GM10248 (cell line): ENCODE measurements at regions not wholly inside any gene's neighbourhood (a gene's known extent, or its start where the extent isn't known, plus 50 kb on each side); places are given as distances from the start of the nearest gene placed in this dataset.

Source experiments
- CTCF ChIA-PET: fragments of 300-600 bp; sonication (Branson Sonifier 250); formaldehyde crosslinking; extraction: SDS; loops from one replicate; lab custom pipeline; 2021; ENCODE audit warnings: antibody characterized with exemption; lab: Yijun Ruan, JAX
- POLR2A ChIA-PET: fragments of 350-650 bp; sonication (Branson Sonifier 250); formaldehyde crosslinking; extraction: SDS; loops from one replicate; lab custom pipeline; 2020; ENCODE audit warnings: antibody characterized with exemption; lab: Yijun Ruan, JAX
- DNase-seq: peaks from one replicate; pipeline ENCODE4 v3.0.0; 2012; ENCODE audit errors: extremely low spot score
- TF ChIP-seq, protein P1 (sequence below): IDR thresholded peaks from 2 replicates; pipeline ENCODE4 v1.5.1; 2012; ENCODE audit warnings: mild to moderate bottlenecking, low read depth; ENCODE audit errors: extremely low read depth, missing control alignments, control extremely low read depth

DNA sequence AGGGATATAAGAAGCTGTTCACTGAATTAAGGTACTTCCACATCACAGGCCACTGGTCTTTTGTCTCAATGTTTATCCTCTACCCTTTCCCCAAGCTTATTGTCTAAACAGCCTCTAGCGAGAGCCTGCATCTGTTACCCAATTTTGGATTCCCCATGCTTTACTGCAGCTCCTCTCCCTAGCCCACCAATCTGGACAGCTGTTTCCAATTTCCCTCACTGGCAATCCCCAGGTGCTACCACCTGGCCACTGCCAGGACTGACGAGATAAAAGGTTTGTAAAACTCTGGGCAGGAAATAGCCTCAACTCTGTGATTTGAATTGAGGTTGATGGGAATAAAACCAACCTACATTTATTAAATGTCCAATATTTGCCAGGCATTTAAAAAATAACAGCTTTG is 58.0 kb upstream of the TEX9 start:
- CTCF ChIA-PET = interaction anchor here (0.8 to 1.7 kb wide), 5 partner anchors 10 to 121 kb away, joined by 3 to 4 read pairs (median 3); no protein-coding TSS in a partner anchor
- TF ChIP-seq, protein P1, sequence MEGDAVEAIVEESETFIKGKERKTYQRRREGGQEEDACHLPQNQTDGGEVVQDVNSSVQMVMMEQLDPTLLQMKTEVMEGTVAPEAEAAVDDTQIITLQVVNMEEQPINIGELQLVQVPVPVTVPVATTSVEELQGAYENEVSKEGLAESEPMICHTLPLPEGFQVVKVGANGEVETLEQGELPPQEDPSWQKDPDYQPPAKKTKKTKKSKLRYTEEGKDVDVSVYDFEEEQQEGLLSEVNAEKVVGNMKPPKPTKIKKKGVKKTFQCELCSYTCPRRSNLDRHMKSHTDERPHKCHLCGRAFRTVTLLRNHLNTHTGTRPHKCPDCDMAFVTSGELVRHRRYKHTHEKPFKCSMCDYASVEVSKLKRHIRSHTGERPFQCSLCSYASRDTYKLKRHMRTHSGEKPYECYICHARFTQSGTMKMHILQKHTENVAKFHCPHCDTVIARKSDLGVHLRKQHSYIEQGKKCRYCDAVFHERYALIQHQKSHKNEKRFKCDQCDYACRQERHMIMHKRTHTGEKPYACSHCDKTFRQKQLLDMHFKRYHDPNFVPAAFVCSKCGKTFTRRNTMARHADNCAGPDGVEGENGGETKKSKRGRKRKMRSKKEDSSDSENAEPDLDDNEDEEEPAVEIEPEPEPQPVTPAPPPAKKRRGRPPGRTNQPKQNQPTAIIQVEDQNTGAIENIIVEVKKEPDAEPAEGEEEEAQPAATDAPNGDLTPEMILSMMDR = no peak
- POLR2A ChIA-PET = no interaction called here
- DNase-seq = no peak

GRCh38 chr15:56298723-56299122 is 55.0 kb upstream of the RFX7 start:
- CTCF ChIA-PET = interaction anchor here (1.2 kb wide), 1 partner anchor 14 kb away, joined by 3 read pairs; no protein-coding TSS in a partner anchor
- TF ChIP-seq, protein P1 = no peak
- POLR2A ChIA-PET = no interaction called here
- DNase-seq = no peak

DNA sequence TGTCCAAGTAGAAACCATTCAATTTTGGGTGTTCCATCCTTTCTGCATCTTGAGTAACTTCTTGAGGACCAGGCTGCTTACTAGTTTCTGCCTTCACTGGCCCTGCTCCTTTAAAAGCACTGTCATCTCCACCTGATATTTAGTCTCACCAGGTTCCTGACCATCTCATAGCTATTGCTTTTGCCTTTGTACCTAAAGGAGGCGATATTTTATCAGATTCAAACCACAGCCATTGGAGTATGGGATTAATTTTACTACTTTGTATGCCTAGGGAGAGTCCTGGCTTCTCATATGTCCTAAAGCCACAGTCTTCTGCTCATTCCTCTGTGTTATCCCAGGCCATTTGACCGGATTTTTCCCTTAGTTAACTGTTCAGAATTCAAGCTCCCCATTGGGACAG is 51.8 kb upstream of the RFX7 start:
- CTCF ChIA-PET = interaction anchor here (0.9 to 4.4 kb wide), 8 partner anchors 10 to 243 kb away, joined by 3 to 27 read pairs (median 4); no protein-coding TSS in a partner anchor
- TF ChIP-seq, protein P1 = no peak
- POLR2A ChIA-PET = no interaction called here
- no peak for DNase-seq

DNA sequence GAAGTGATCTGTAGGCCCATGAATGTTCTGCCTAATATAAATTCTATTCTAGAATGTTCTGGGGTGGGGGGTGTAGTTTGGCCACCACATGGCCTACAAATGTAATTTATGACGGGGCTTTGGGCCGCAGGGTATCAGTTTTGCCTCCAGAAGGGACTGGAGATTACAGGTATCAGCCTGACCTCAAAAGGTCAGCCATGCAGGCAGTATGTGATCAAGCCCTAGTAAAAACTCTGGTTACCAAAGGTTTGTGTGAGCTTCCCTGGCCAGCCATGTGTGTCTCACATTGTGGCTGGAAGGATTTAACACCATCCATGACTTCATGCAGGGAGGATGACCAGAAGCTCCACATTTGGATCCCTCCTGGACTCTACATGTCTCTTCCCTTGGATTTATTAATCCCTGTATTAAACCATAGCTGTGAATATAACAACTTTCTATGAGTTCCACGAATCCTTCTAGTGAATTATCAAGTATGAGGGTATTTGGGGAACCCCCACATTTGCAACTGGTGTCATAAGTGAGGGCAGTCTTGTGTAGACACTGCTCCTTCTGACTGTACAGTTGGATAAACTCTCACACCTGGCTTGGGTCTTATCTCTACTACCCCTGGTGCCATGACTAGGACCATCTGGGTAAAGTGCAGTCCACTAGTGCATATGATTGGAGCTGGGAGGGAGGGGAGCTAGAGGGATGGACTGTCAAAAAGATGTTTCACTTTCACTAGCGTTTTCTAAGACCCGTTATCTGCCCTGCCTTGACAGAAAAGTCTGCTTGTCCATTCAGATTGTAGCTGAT is 50.0 kb upstream of the RFX7 start:
- no peak for DNase-seq
- ChIA-PET POLR2A (no interaction called here), CTCF (interaction anchor here (1.2 to 4.4 kb wide), 5 partner anchors 9 to 52 kb away, joined by 3 to 27 read pairs (median 5); no protein-coding TSS in a partner anchor)
- TF ChIP-seq, protein P1 = no peak
